Loucy (cell line): ENCODE measurements at regions not wholly inside any gene's neighbourhood (a gene's known extent, or its start where the extent isn't known, plus 50 kb on each side); places are given as distances from the start of the nearest gene placed in this dataset.

Experiments
- H2AFZ ChIP-seq: fragments of 200-600 bp; sonication (generic); 2 replicates; pipeline ENCODE4 v1.6.0; 2016; ENCODE audit warnings: antibody characterized with exemption, mild to moderate bottlenecking, low read length, moderate library complexity
- H3F3A ChIP-seq: fragments of 200-600 bp; 2 replicates; pipeline ENCODE4 v1.6.0; 2016; ENCODE audit warnings: antibody characterized with exemption, low read depth, mild to moderate bottlenecking
- H3K27me3 ChIP-seq: fragments of 200-600 bp; sonication (generic); 2 replicates; pipeline ENCODE4 v1.6.1; 2014; ENCODE audit warnings: low read length, mild to moderate bottlenecking; ENCODE audit not compliant: insufficient read depth, poor library complexity, severe bottlenecking
- H3K36me3 ChIP-seq: fragments of 200-600 bp; sonication (generic); 2 replicates; pipeline ENCODE4 v1.6.1; 2016; ENCODE audit warnings: low read length; ENCODE audit not compliant: insufficient read depth
- H3K4me1 ChIP-seq: fragments of 200-600 bp; sonication (generic); 2 replicates; pipeline ENCODE4 v1.5.1; 2014; ENCODE audit warnings: low read length, mild to moderate bottlenecking; ENCODE audit not compliant: insufficient read depth, poor library complexity, severe bottlenecking
- H3K4me2 ChIP-seq: fragments of 200-600 bp; sonication (generic); 2 replicates; pipeline ENCODE4 v1.6.0; 2014; ENCODE audit warnings: antibody characterized with exemption, low read length, low read depth, mild to moderate bottlenecking; ENCODE audit not compliant: poor library complexity, severe bottlenecking
- H3K4me3 ChIP-seq: fragments of 200-600 bp; sonication (generic); 2 replicates; pipeline ENCODE4 v1.5.1; 2014; ENCODE audit warnings: low read length, mild to moderate bottlenecking, mixed read lengths; ENCODE audit not compliant: poor library complexity, severe bottlenecking
- H3K79me2 ChIP-seq: fragments of 200-600 bp; sonication (generic); 2 replicates; pipeline ENCODE4 v1.6.1; 2014; ENCODE audit warnings: low read length; ENCODE audit not compliant: insufficient read depth
- H3K9ac ChIP-seq: fragments of 200-600 bp; sonication (generic); 2 replicates; pipeline ENCODE4 v1.6.0; 2014; ENCODE audit warnings: mild to moderate bottlenecking, low read depth, low read length, moderate library complexity; ENCODE audit not compliant: poor library complexity, severe bottlenecking
- H3K9me2 ChIP-seq: fragments of 200-600 bp; sonication (generic); replicated peaks from 2 replicates; pipeline ENCODE4 v1.6.1; 2016; ENCODE audit warnings: low read depth, low read length, mixed read lengths
- H3K9me3 ChIP-seq: fragments of 200-600 bp; sonication (generic); 2 replicates; pipeline ENCODE4 v1.6.1; 2014; ENCODE audit warnings: mild to moderate bottlenecking, antibody characterized with exemption, low read length, low read depth; ENCODE audit not compliant: insufficient read depth
- H4K20me1 ChIP-seq: fragments of 200-600 bp; sonication (generic); 2 replicates; pipeline ENCODE4 v1.6.0; 2014; ENCODE audit warnings: antibody characterized with exemption, low read length, mild to moderate bottlenecking; ENCODE audit not compliant: insufficient read depth, poor library complexity, severe bottlenecking
- EZH2phosphoT487 ChIP-seq: fragments of 200-600 bp; IDR thresholded peaks from 2 replicates; pipeline ENCODE4 v1.6.1; 2018; ENCODE audit warnings: antibody characterized with exemption, mild to moderate bottlenecking, moderate library complexity, borderline replicate concordance
- TF ChIP-seq, protein P1 (sequence below): fragments of 200-600 bp; sonication (generic); conservative IDR thresholded peaks from 2 replicates; pipeline ENCODE4 v1.5.1; 2014; ENCODE audit warnings: mild to moderate bottlenecking, antibody characterized with exemption, low read length

DNA sequence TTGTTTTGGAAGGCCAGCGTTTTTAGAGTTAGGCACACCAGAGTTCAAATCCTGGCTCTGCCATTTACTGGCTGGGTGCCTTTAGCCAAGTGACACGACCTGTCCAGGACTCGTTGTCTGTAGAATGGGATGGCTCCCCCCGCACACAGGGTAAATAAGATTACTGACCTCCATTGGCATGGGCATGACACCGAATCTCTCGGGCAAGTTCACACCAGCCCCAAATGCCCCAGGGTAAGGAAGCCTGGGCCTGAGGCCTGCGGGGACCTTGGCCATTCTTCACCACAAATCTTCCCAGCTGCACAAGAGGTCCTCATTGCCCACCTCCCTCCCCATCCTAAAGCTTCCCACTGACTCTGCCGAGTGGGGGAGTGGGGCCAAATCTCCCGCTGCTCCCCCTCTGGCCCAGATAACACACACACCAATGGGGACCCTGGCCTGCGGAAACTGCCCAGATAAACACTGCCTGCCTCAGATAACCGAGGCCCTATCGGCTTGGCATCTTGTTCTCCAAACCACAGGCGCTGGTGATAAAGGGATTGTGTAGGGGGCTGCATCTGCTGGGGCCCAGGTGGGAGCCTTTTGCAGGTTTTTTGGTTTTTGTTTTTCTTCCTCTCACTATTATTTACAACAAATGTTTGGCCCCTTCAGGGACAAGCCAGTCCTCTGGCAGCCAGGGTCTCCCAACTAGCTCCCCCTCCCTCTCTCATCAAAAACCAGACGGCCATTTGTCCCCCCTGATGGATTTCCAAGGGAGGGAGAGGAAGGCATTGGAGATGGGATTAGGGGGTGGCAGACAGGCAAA, 75.0 kb upstream of the LHX1 start:
- Histone ChIP-seq H3K4me3 (no peak overlapping the region), H3K9ac (no peak overlapping the region), H3K79me2 (no peaks in the 10 kb centered on the region), H3K9me2 (no peaks in the 10 kb centered on the region), H3K4me1 (no peaks in the 10 kb centered on the region), H3K9me3 (no peaks in the 10 kb centered on the region), H3F3A (no peaks in the 10 kb centered on the region), H3K36me3 (no peaks in the 10 kb centered on the region), H3K27me3 (no peaks in the 10 kb centered on the region), H3K4me2 (no peak overlapping the region), H4K20me1 (no peaks in the 10 kb centered on the region), H2AFZ (no peak overlapping the region)
- TF ChIP-seq, protein P1, sequence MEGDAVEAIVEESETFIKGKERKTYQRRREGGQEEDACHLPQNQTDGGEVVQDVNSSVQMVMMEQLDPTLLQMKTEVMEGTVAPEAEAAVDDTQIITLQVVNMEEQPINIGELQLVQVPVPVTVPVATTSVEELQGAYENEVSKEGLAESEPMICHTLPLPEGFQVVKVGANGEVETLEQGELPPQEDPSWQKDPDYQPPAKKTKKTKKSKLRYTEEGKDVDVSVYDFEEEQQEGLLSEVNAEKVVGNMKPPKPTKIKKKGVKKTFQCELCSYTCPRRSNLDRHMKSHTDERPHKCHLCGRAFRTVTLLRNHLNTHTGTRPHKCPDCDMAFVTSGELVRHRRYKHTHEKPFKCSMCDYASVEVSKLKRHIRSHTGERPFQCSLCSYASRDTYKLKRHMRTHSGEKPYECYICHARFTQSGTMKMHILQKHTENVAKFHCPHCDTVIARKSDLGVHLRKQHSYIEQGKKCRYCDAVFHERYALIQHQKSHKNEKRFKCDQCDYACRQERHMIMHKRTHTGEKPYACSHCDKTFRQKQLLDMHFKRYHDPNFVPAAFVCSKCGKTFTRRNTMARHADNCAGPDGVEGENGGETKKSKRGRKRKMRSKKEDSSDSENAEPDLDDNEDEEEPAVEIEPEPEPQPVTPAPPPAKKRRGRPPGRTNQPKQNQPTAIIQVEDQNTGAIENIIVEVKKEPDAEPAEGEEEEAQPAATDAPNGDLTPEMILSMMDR, result no peak
- no peak for TF ChIP-seq EZH2phosphoT487

DNA sequence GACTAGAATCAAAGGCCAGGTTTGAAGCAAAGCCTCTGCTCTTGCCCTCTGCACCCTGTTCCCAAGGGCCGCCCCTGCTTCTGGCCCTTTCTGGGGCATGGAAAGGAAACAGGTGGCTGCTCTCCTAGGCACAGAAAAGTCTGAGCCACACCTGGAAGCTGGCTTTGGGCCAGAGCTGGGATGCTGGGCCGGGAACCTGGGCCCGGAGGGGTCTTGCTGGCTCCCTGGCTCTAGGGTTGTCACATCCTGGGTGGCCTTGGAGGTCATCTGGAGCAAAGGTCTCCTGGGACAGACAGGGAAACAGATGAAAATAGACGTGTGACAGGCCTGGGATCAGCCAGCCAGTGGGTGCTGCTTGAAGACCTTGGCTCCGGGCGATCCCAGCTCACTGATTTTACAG, 74.1 kb upstream of the LHX1 start:
- TF ChIP-seq, protein P1, result no peak
- no peak for TF ChIP-seq EZH2phosphoT487
- H2AFZ ChIP-seq, result no peak overlapping the region

DNA sequence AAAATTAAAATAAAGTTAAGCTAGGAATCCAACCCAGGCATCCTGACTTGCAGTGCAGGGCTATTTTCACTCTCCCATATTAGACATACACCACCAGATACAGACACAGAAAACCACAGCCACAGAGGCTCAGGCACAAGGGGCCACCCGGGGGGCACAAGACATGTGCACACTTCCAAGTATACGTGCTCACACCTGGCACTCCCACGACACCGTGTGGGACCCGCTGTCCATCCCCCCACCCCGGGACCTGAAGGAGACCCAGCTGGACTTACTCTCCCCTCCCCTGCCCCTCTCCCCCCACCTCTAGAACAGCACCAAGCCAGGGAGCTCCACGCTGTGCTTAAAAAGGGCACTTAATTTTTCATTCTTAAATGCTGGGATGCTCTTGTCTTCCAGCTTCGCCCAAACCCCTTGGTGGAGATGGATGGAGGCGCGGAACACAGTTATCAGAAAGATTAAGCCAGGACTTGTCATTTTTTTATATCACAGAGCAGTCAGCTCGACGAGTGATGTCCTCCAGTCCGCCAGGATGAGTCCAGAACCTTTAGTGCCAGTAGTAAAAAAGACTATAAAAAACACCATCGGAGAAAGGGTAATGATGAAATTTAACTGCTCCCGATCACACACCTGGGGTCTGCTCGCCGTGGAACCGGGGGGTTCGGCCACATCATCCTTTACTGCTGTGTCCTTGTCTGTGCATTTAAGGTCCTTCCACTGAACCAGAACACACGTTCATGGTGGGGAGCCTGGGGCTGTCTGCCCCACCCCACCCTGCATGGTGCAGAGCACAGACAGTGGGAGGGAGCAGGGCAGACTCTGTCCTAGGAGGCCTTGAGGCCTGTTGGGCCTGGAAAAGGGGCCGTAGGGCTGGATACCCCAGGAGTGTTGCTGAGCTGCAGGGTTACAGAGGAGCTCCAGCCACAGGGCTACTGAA, 73.3 kb upstream of the LHX1 start:
- Histone ChIP-seq H3K36me3 (no peaks in the 10 kb centered on the region), H3K4me2 (no peak overlapping the region), H3F3A (no peaks in the 10 kb centered on the region), H2AFZ (no peak overlapping the region), H3K9me2 (no peaks in the 10 kb centered on the region), H3K9me3 (no peaks in the 10 kb centered on the region), H3K79me2 (no peaks in the 10 kb centered on the region), H4K20me1 (no peaks in the 10 kb centered on the region), H3K9ac (no peak overlapping the region), H3K27me3 (no peaks in the 10 kb centered on the region), H3K4me3 (no peak overlapping the region), H3K4me1 (no peaks in the 10 kb centered on the region)
- TF ChIP-seq, protein P1, result no peak
- no peak for TF ChIP-seq EZH2phosphoT487

More for the DNA sequence above, 74.1 kb upstream of the LHX1 start:
- no peaks in the 10 kb centered on the region for H3K9me3 ChIP-seq
- H4K20me1 ChIP-seq, result no peaks in the 10 kb centered on the region
- no peak overlapping the region for H3K4me2 ChIP-seq
- no peaks in the 10 kb centered on the region for H3K79me2 ChIP-seq
- H3K27me3 ChIP-seq, result no peaks in the 10 kb centered on the region
- H3K4me1 ChIP-seq, result no peaks in the 10 kb centered on the region
- H3F3A ChIP-seq, result no peaks in the 10 kb centered on the region
- no peaks in the 10 kb centered on the region for H3K36me3 ChIP-seq
- no peaks in the 10 kb centered on the region for H3K9me2 ChIP-seq
- H3K9ac ChIP-seq, result no peak overlapping the region
- H3K4me3 ChIP-seq, result no peak overlapping the region
